Adrenal gland (tissue), 9 donors: ENCODE measurements at regions not wholly inside any gene's neighbourhood (a gene's known extent, or its start where the extent isn't known, plus 50 kb on each side); places are given as distances from the start of the nearest gene placed in this dataset.

ENCODE experiments used
- DNase-seq, 7 donors: peaks; one replicate each; pipeline ENCODE4 v3.0.0-alpha.2; 2019 to 2020
- H3K27ac ChIP-seq, 5 donors: fragments of 200-600 bp; sonication (generic) in 4 of 5; 1 replicate in 3 of 5; 2 replicates in 2 of 5; pipeline versions ENCODE4 v1.5.1 to v1.8.0; 2016 to 2020; ENCODE audit warnings: mild to moderate bottlenecking in 1 of 5
- H3K27me3 ChIP-seq: fragments of 200-600 bp; 2 replicates; pipeline ENCODE4 v1.8.0; 2021
- H3K36me3 ChIP-seq, 2 donors: fragments of 200-600 bp; replicated peaks in 1 of 2; 1 replicate in 1 of 2; 2 replicates in 1 of 2; pipeline versions ENCODE4 v1.5.1 to v1.8.0; 2018 to 2022
- H3K4me1 ChIP-seq, 2 donors: fragments of 200-600 bp; replicated peaks in 1 of 2; 1 replicate in 1 of 2; 2 replicates in 1 of 2; pipeline versions ENCODE4 v1.5.1 to v1.8.0; 2018 to 2021
- H3K4me3 ChIP-seq, 4 donors: fragments of 200-600 bp; sonication (generic) in 3 of 4; one replicate each; pipeline ENCODE4 v1.5.1; 2016 to 2018
- H3K9me3 ChIP-seq, 3 donors: fragments of 200-600 bp; sonication (generic) in 1 of 3; replicated peaks in 1 of 3; 1 replicate in 2 of 3; 2 replicates in 1 of 3; pipeline versions ENCODE4 v1.5.1 to v1.8.0; 2016 to 2021
- CTCF ChIP-seq, 6 experiments: fragments of 450-650 bp in 4 of 6; fragments of 200-600 bp in 2 of 6; sonication (generic) in 1 of 6; IDR thresholded peaks; 1 replicate in 5 of 6; 2 replicates in 1 of 6; pipeline versions ENCODE4 v1.5.1 to v1.8.0; 2016 to 2021; ENCODE audit warnings: antibody characterized with exemption in 6 of 6, mild to moderate bottlenecking in 2 of 6, moderate library complexity in 1 of 6
- POLR2A ChIP-seq, 2 donors: fragments of 450-650 bp; IDR thresholded peaks; one replicate each; pipeline ENCODE4 v1.6.1; 2017; ENCODE audit warnings: antibody characterized with exemption in 2 of 2, mild to moderate bottlenecking in 2 of 2, moderate library complexity in 1 of 2
- WGBS, 4 donors: extraction: QIAGEN DNeasy Blood & Tissue Kit in 2 of 4; methylation state at CpG; one replicate each; pipeline versions ENCODE4 v1.1.5 to v1.1.7; 2013 to 2017; 5-methylcytosine and 5-hydroxymethylcytosine counted together
- intact Hi-C, 2 donors: fragments of 100-400 bp; cut with DNase I; formaldehyde crosslinking; loops; one replicate each; pipeline versions ENCODE4 v1.14.1 to v1.15.0; 2022 to 2023
- donor health status: healthy with polysubstance abuse.
- donor health status: Bipolar disorder and iron deficiency.
- donor health status: DM: yes; HTN: yes; CAD: no.
- donor health status: DM: no; HTN: no; CAD: no.
- donor health status: DM: no; HTN: no; CAD: no.

DNA sequence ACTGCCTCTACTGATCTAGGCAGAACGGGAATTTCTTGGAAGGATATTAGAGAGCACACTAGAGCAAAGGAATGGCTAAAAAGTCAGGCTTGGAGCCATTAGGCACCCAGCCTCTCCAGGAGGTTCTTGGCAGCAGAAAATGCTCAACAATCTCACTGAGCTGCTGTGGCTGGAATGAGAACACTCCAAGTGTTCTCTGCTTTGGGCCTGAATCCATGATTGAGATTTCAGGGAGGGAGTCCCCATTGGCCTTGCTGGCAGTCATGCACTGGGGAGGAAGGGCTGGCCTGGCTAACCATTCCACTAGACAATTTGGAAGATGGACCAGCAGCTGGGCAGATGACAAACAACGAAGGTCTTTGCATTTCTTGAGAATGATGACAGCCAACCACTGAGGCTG lies 362.6 kb downstream of the SHQ1 start:
- whole genome bisulfite sequencing, 4 donors, result 63 to 87% (median 86%) methylated on average over 2 of the region's 2 CpGs
- Histone ChIP-seq H3K36me3 (no peaks in the 10 kb centered on the region), H3K27ac (no peak overlapping the region), H3K9me3 (no peaks in the 10 kb centered on the region), H3K4me3 (no peak overlapping the region), H3K27me3 (no peaks in the 10 kb centered on the region), H3K4me1 (peaks cover 13 to 22% of the 10 kb centered on the region in 2 donors)
- intact Hi-C loops, result no loop called here
- no peak for DNase-seq
- TF ChIP-seq POLR2A (IDR thresholded peaks at IDR 0.05) (no peak), CTCF (IDR thresholded peaks at IDR 0.05) (no peak)

DNA sequence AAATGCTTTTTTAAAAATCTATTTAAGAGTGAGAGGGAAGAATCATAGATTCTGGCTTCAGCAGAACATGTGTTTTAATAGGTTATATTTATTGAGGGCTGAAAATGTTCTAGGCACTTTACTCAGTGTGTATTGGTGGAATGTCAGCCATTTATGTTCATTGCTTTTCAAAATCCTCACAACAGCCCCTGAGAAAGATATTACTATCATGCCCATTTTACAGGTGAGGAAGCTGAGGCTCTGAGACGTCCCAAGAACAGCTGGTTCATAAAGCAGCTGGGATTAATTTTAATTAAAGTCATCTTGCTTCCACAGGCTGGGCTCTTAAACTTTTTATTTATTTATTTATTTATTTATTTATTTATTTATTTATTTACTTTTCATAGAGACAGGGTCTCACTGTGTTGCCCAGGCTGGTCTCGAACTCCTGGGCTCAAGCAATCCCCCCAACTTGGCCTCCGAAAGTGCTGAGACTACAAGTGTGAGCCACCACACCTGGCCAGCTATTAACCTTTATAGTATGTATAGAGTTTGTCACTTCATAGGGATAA lies 364.6 kb downstream of the SHQ1 start:
- H3K36me3 ChIP-seq, result no peaks in the 10 kb centered on the region
- TF ChIP-seq POLR2A (IDR thresholded peaks at IDR 0.05) (no peak), CTCF (IDR thresholded peaks at IDR 0.05) (no peak)
- H3K4me1 ChIP-seq, result peaks cover 13 to 22% of the 10 kb centered on the region in 2 donors
- DNase-seq, result no peak
- peak overlapping the region in 1 of 4 donors; percentile 48 for H3K4me3 ChIP-seq
- intact Hi-C loops, result no loop called here
- peak overlapping the region in 2 of 5 donors; percentile 56 to 71 for H3K27ac ChIP-seq
- H3K27me3 ChIP-seq, result no peaks in the 10 kb centered on the region
- WGBS, 4 donors, result 77 to 89% (median 83%) methylated on average over 3 of the region's 3 CpGs
- no peaks in the 10 kb centered on the region for H3K9me3 ChIP-seq

DNA sequence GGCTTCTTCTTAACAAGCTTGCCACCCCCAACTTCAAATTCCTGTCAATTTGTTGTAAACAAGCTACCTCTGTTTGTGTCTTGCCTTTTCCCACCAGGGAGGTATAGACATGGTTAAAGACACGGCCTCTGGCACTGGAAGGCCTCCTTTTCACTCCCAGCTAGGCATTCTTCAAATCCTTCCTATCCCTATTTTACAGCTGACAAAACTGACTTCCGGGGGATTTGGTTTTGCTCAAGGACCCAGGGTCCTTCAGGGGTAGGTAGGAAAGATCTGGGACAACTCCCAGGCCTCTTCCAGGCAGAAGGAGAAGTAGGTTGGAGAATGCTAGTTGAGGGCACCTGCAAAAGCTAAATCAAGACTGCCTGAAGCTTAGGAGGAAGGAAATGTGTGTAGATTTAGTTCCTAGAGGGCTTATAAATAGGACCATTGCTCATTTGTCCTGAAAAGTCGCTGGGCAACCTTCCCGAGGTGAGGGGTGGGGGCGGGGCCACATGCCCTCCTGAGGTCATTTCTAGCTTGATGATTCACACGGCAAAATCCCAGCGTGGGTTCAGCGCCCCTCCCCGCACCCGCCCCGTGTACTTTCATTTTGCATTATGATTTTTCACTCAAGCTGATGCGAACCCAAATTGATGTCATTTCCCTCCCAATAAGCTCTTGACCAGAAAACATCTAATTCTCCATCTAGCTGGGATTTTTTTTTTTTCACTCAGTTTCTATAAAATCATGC lies 365.5 kb downstream of the SHQ1 start:
- intact Hi-C loops, result no loop called here
- WGBS, 4 donors, result 6 to 11% (median 8%) methylated on average over 9 to 12 of the region's 12 CpGs
- no peaks in the 10 kb centered on the region for H3K27me3 ChIP-seq
- H3K9me3 ChIP-seq, result no peaks in the 10 kb centered on the region
- peak overlapping the region in 1 of 4 donors; percentile 48 for H3K4me3 ChIP-seq
- no peaks in the 10 kb centered on the region for H3K36me3 ChIP-seq
- peak; percentile 86 to 94 (median 89) for DNase-seq
- TF ChIP-seq POLR2A (IDR thresholded peaks at IDR 0.05) (peak in 1 of 2 donors; percentile 16), CTCF (IDR thresholded peaks at IDR 0.05) (no peak)
- peaks cover 13 to 22% of the 10 kb centered on the region in 2 donors for H3K4me1 ChIP-seq
- peak overlapping the region in 3 of 5 donors; percentile 56 to 71 (median 69) for H3K27ac ChIP-seq

GRCh38 chr3:72481542-72481941 lies 366.7 kb downstream of the SHQ1 start:
- Histone ChIP-seq H3K36me3 (no peaks in the 10 kb centered on the region), H3K27me3 (no peaks in the 10 kb centered on the region), H3K9me3 (no peaks in the 10 kb centered on the region), H3K4me1 (peaks cover 4 to 15% of the 10 kb centered on the region in 2 donors), H3K4me3 (no peak overlapping the region), H3K27ac (no peak overlapping the region)
- intact Hi-C loops, result no loop called here
- DNase-seq, result no peak
- no peak for TF ChIP-seq POLR2A (IDR thresholded peaks at IDR 0.05)
- no peak for TF ChIP-seq CTCF (IDR thresholded peaks at IDR 0.05)
- 88 to 93% (median 91%) methylated on average over 4 of the region's 4 CpGs for WGBS, 4 donors
